ENCODE measurements at regions not wholly inside any gene's neighbourhood (a gene's known extent, or its start where the extent isn't known, plus 50 kb on each side); places are given as distances from the start of the nearest gene placed in this dataset.

GRCh38 chr3:99542767-99543518 is 95.5 kb upstream of the COL8A1 start:
- no peak overlapping the region for H3K4me3 ChIP-seq (ENCODE audit: low read depth, low read length)
- DNase-seq (ENCODE audit: low read depth) = peak; percentile 53
- TF ChIP-seq CTCF (conservative IDR thresholded peaks at IDR 0.05; ENCODE audit: low read depth, low read length) = no peak

- no peak for DNase-seq (ENCODE audit: low read depth)
- H3K4me3 ChIP-seq (ENCODE audit: low read depth, low read length) = no peak overlapping the region
- no peak for TF ChIP-seq CTCF (conservative IDR thresholded peaks at IDR 0.05; ENCODE audit: low read depth, low read length)
These were observed 97.2 kb upstream of the COL8A1 start for GRCh38 chr3:99541181-99541580.

- no peak for TF ChIP-seq CTCF (conservative IDR thresholded peaks at IDR 0.05; ENCODE audit: low read depth, low read length)
- no peak overlapping the region for H3K4me3 ChIP-seq (ENCODE audit: low read depth, low read length)
- no peak for DNase-seq (ENCODE audit: low read depth)
These were observed 101.0 kb upstream of the COL8A1 start for GRCh38 chr3:99537416-99537815.

DNA sequence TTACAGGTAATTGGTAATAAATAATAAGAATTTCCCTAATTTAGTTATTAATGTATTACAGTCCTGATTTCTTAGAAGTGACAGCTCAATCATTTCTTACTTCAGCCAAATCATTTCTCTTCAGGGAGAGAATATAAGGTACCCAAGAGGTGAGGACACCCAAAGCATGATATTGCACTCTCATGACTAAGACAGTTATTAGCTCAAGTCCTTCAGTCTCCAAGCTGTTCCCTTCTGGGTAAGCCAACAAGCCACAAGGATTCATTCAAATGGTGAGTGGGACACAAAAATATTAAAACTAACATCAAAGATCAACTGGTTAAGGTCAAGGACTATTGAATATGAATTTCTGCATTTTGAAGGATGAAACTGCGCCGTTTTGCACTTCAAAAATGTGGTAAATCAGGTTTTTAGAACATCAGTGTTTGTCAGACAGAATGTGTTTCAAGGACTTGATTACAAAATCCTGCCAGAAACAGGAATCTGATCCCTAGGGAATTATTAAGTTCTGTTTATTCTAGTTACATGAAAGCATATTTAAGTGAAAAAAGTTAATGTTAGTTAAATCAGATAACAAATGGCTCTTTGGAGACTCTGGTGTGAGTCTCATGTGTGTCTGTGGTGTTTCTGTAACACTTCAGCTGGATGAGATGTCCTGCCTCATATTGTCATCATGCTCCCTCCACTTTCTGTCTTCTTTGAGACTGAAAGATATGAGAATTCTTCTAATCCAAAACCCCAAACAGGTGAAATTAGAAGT is 101.7 kb upstream of the COL8A1 start:
- no peak for DNase-seq (ENCODE audit: low read depth)
- no peak for TF ChIP-seq CTCF (conservative IDR thresholded peaks at IDR 0.05; ENCODE audit: low read depth, low read length)
- H3K4me3 ChIP-seq (ENCODE audit: low read depth, low read length) = no peak overlapping the region

- no peak for TF ChIP-seq CTCF (conservative IDR thresholded peaks at IDR 0.05; ENCODE audit: low read depth, low read length)
- DNase-seq (ENCODE audit: low read depth) = peak; percentile 95
- H3K4me3 ChIP-seq (ENCODE audit: low read depth, low read length) = no peak overlapping the region
These were observed 103.3 kb upstream of the COL8A1 start for GRCh38 chr3:99534951-99535704.

- peak; percentile 94 for TF ChIP-seq CTCF (conservative IDR thresholded peaks at IDR 0.05; ENCODE audit: low read depth, low read length)
- DNase-seq (ENCODE audit: low read depth) = peak; percentile 95
- no peak overlapping the region for H3K4me3 ChIP-seq (ENCODE audit: low read depth, low read length)
These were observed 106.1 kb upstream of the COL8A1 start for GRCh38 chr3:99532246-99532645.

Measured in choroid plexus epithelial cell (primary cell).